ENCODE measurements at regions not wholly inside any gene's neighbourhood (a gene's known extent, or its start where the extent isn't known, plus 50 kb on each side); places are given as distances from the start of the nearest gene placed in this dataset.

DNA sequence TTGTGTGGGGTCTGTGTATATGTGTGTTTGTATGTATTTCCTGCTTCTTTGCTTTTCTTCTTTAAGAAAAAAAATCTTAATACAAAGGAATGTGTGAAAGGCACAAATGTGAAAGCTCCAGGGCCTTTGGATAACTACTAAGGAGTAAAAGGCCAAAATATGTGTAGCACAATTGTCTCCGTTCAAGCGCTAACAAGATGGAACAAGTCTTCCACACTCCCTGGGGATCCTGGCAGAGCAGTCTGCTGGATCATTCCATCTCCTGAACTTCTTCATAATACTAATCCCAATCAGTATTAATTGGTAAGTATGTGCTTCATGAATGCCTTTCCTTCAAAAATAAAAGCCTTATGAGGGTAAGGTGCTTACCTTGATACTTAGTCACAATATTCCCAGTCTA, 462.5 kb upstream of the TBX3 start:
- CTCF ChIA-PET, result no interaction called here

DNA sequence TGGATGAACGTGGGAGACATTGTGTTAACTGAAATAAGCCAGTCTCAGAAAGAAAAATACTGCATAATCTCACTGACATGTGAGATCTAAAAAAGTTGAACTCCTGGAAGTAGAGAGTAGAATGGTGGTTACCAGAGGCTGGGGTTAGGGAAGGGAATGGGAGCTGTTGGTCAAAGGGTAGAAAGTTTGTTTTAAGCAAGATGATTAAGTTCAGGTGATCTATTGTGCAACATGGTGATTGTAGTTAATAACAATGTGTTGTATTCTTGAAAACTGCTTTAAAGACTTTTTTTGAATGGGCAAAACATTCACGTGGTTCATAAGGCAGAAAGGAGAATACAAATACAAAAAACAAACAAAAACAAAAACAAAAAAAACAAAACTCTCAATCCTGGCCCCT, 460.4 kb upstream of the TBX3 start:
- peaks cover 1% of the 10 kb centered on the region for H3K9me3 Mint-ChIP-seq
- TF ChIP-seq, protein P1, sequence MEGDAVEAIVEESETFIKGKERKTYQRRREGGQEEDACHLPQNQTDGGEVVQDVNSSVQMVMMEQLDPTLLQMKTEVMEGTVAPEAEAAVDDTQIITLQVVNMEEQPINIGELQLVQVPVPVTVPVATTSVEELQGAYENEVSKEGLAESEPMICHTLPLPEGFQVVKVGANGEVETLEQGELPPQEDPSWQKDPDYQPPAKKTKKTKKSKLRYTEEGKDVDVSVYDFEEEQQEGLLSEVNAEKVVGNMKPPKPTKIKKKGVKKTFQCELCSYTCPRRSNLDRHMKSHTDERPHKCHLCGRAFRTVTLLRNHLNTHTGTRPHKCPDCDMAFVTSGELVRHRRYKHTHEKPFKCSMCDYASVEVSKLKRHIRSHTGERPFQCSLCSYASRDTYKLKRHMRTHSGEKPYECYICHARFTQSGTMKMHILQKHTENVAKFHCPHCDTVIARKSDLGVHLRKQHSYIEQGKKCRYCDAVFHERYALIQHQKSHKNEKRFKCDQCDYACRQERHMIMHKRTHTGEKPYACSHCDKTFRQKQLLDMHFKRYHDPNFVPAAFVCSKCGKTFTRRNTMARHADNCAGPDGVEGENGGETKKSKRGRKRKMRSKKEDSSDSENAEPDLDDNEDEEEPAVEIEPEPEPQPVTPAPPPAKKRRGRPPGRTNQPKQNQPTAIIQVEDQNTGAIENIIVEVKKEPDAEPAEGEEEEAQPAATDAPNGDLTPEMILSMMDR (IDR thresholded peaks at IDR 0.05), result no peak
- H3K4me3 Mint-ChIP-seq, result no peak overlapping the region
- DNase-seq (no peak), ATAC-seq (no peak)
- ChIA-PET POLR2A (no interaction called here), CTCF (no interaction called here)
- intact Hi-C loops (cut with micrococcal nuclease), result no loop called here
- H3K27ac Mint-ChIP-seq, result no peak overlapping the region
- no peaks in the 10 kb centered on the region for H3K27me3 Mint-ChIP-seq
- H3K36me3 Mint-ChIP-seq (ENCODE audit: low read depth), result no peaks in the 10 kb centered on the region
- H3K4me1 Mint-ChIP-seq (ENCODE audit: low read depth), result no peaks in the 10 kb centered on the region

More for the DNA sequence above, 462.5 kb upstream of the TBX3 start:
- Mint-ChIP-seq H3K27me3 (no peaks in the 10 kb centered on the region), H3K4me3 (no peak overlapping the region), H3K4me1 (ENCODE audit: low read depth) (no peaks in the 10 kb centered on the region), H3K27ac (no peak overlapping the region), H3K9me3 (no peaks in the 10 kb centered on the region), H3K36me3 (ENCODE audit: low read depth) (no peaks in the 10 kb centered on the region)
- intact Hi-C loops (cut with micrococcal nuclease), result no loop called here
- POLR2A ChIA-PET, result no interaction called here
- DNase-seq, result no peak
- no peak for ATAC-seq
- TF ChIP-seq, protein P1 (IDR thresholded peaks at IDR 0.05), result no peak

DNA sequence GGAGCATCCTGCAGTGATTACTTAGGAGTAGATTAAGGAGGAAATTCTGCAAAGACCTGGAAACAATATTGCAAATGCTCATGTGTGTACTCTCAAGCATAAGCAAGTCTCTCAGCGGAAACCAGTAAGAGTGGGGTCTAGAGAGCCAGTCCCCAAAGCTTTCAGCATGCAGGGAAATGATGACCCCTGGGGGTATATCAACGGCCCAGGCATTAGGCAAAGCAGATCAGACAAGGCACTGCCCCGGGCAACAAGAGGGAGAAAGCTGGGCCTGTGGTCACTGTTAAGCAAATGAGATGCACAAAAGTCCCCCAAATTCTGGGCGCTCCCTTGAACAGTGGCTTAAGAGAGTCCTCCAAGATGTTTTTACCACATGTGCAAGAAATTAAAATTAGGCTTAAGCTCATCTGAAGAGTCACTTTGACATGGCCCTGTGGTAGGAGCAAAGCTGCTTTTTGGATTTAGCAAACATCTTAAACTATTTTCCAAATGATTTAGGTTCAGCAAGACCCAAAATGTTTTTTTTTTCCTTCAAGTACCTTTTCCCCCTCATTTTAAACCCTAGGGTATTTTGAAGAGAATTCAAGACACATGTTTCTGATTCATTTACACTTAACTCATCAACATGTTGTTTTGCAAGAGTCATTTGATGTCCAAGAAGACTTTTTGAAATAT, 457.1 kb upstream of the TBX3 start:
- Mint-ChIP-seq H3K4me1 (ENCODE audit: low read depth) (no peaks in the 10 kb centered on the region), H3K36me3 (ENCODE audit: low read depth) (no peaks in the 10 kb centered on the region), H3K27ac (no peak overlapping the region), H3K4me3 (no peak overlapping the region), H3K9me3 (peaks cover 1% of the 10 kb centered on the region), H3K27me3 (no peaks in the 10 kb centered on the region)
- ChIA-PET CTCF (no interaction called here), POLR2A (no interaction called here)
- TF ChIP-seq, protein P1 (IDR thresholded peaks at IDR 0.05), result no peak
- ATAC-seq (no peak), DNase-seq (no peak)
- intact Hi-C loops (cut with micrococcal nuclease), result no loop called here

DNA sequence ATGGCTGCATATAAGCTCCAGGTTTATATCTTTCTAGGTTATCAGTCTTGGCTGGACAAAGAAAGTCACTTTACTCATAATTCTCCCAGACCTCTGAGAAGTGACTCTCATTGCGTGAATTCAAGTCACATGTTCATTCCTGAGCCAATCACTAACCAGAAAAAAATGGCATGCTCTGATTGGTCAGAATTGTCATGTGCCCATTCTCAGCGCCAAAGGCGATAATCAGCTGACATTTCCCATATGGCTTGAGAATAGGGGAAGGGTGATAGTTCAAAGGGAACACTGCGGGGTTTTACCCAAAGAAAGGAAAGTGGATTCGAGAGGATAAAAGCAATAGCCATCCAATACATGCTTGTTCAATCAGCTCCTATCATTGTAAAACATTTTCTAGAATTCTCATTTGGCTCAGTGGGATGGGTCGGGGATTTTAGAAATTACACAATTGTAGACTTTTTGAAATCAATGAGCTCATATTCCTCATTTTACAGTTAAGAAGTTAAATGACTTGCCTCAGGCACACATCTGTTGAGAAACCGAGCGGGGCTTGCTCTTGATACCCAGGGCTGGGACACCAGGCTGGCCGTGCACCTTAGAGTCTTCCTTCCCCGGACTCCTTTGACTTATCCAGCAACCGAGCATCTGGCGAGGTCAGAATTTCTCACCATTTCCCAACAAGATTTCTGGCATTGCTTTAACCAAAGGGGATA, 454.0 kb upstream of the TBX3 start:
- H3K27ac Mint-ChIP-seq, result no peak overlapping the region
- no peak overlapping the region for H3K4me3 Mint-ChIP-seq
- ATAC-seq, result no peak
- CTCF ChIA-PET, result no interaction called here
- no peak for DNase-seq
- intact Hi-C loops (cut with micrococcal nuclease), result no loop called here
- TF ChIP-seq, protein P1 (IDR thresholded peaks at IDR 0.05), result no peak
- POLR2A ChIA-PET, result no interaction called here
- no peaks in the 10 kb centered on the region for H3K27me3 Mint-ChIP-seq
- H3K9me3 Mint-ChIP-seq, result peaks cover 1% of the 10 kb centered on the region
- H3K4me1 Mint-ChIP-seq (ENCODE audit: low read depth), result no peaks in the 10 kb centered on the region
- H3K36me3 Mint-ChIP-seq (ENCODE audit: low read depth), result no peaks in the 10 kb centered on the region

DNA sequence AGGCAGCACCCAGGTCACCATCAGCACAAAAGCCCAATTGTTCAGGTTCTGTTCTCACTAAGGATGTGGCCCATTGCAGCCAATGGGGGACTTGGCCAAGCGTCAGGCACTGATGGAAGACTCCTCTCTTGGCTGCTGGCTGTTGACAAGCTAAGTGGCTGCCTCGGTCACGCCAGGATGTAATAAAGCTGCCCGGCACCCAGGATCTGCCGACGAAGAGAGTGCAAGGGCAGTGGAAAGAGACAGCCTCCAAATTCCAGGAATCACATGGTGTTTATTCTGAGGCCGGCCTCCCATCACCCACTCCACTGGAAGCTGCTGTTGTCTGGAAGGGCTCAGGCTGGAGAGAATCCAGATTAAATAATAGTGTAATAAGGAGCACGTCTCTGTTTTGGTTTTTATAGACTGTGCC, 451.8 kb upstream of the TBX3 start:
- no peaks in the 10 kb centered on the region for H3K4me1 Mint-ChIP-seq (ENCODE audit: low read depth)

More for the DNA sequence above, 451.8 kb upstream of the TBX3 start:
- DNase-seq (no peak), ATAC-seq (no peak)
- ChIA-PET POLR2A (no interaction called here), CTCF (no interaction called here)
- Mint-ChIP-seq H3K4me3 (no peak overlapping the region), H3K36me3 (ENCODE audit: low read depth) (no peaks in the 10 kb centered on the region), H3K9me3 (peaks cover 1% of the 10 kb centered on the region), H3K27ac (no peak overlapping the region), H3K27me3 (no peaks in the 10 kb centered on the region)
- TF ChIP-seq, protein P1 (IDR thresholded peaks at IDR 0.05), result no peak
- intact Hi-C loops (cut with micrococcal nuclease), result no loop called here

All from activated CD8-positive, alpha-beta T cell treated with anti-CD3 and anti-CD28 coated beads for 36 hours (primary cell).